ENCODE measurements at regions not wholly inside any gene's neighbourhood (a gene's known extent, or its start where the extent isn't known, plus 50 kb on each side); places are given as distances from the start of the nearest gene placed in this dataset.

GRCh38 chr10:94224656-94225055, 138.1 kb downstream of the NOC3L start:
- TF ChIP-seq POLR2A (IDR thresholded peaks at IDR 0.05) (no peak), CTCF (IDR thresholded peaks at IDR 0.05) (no peak)
